Bone marrow (tissue), 2 donors: ENCODE measurements at regions not wholly inside any gene's neighbourhood (a gene's known extent, or its start where the extent isn't known, plus 50 kb on each side); places are given as distances from the start of the nearest gene placed in this dataset.

Source experiments
- DNase-seq, 2 donors: peaks; one replicate each; lab custom pipeline; 2025; lab: John Stamatoyannopoulos, UW

- DNase-seq, result no peak
Measured at GRCh38 chr15:88382482-88382983, 84.7 kb downstream of the MRPL46 start.

- no peak for DNase-seq
Measured at GRCh38 chr15:88378188-88378637, 89.0 kb downstream of the MRPL46 start.

GRCh38 chr15:88377509-88377908 lies 89.7 kb downstream of the MRPL46 start:
- DNase-seq, result no peak

GRCh38 chr15:88376574-88377174 lies 90.5 kb downstream of the MRPL46 start:
- no peak for DNase-seq

- no peak for DNase-seq
Measured at GRCh38 chr15:88375234-88375927, 91.8 kb downstream of the MRPL46 start.

- DNase-seq, result no peak
Measured at GRCh38 chr15:88365124-88365523, 102.1 kb downstream of the MRPL46 start.

GRCh38 chr15:88348579-88349230 lies 92.2 kb upstream of the NTRK3 start:
- no peak for DNase-seq

- DNase-seq, result no peak
Measured at GRCh38 chr15:88345962-88346361, 89.4 kb upstream of the NTRK3 start.

- DNase-seq, result no peak
Measured at GRCh38 chr15:88344786-88345185, 88.2 kb upstream of the NTRK3 start.

- no peak for DNase-seq
Measured at GRCh38 chr15:88342666-88343065, 86.1 kb upstream of the NTRK3 start.

GRCh38 chr15:88341653-88342052 lies 85.1 kb upstream of the NTRK3 start:
- no peak for DNase-seq

- DNase-seq, result no peak
Measured at GRCh38 chr15:88341006-88341405, 84.5 kb upstream of the NTRK3 start.

- DNase-seq, result no peak
Measured at GRCh38 chr15:88337993-88338392, 81.5 kb upstream of the NTRK3 start.

- no peak for DNase-seq
Measured at GRCh38 chr15:88335074-88335473, 78.5 kb upstream of the NTRK3 start.

- DNase-seq, result no peak
Measured at GRCh38 chr15:88334436-88334835, 77.9 kb upstream of the NTRK3 start.

- DNase-seq, result no peak
Measured at GRCh38 chr15:88331291-88331690, 74.8 kb upstream of the NTRK3 start.

- DNase-seq, result no peak
Measured at GRCh38 chr15:88326924-88327323, 70.4 kb upstream of the NTRK3 start.

- DNase-seq, result no peak
Measured at GRCh38 chr15:88324741-88325065, 68.2 kb upstream of the NTRK3 start.

GRCh38 chr15:88323976-88324740 lies 67.6 kb upstream of the NTRK3 start:
- no peak for DNase-seq

- DNase-seq, result no peak
Measured at GRCh38 chr15:88323468-88323867, 66.9 kb upstream of the NTRK3 start.

- DNase-seq, result no peak
Measured at GRCh38 chr15:88322461-88322860, 65.9 kb upstream of the NTRK3 start.

- DNase-seq, result no peak
Measured at GRCh38 chr15:88321271-88321670, 64.7 kb upstream of the NTRK3 start.

- DNase-seq, result no peak
Measured at GRCh38 chr15:88316586-88316985, 60.0 kb upstream of the NTRK3 start.
